Liver (tissue), 8 donors: ENCODE measurements at regions not wholly inside any gene's neighbourhood (a gene's known extent, or its start where the extent isn't known, plus 50 kb on each side); places are given as distances from the start of the nearest gene placed in this dataset.

Source experiments
- DNase-seq: peaks from one replicate; pipeline ENCODE4 v3.0.0-alpha.2; 2017; ENCODE audit warnings: low spot score
- H3K27ac ChIP-seq, 2 donors: one replicate each; pipeline ENCODE4 v1.7.0; 2013; ENCODE audit warnings: inconsistent platforms in 2 of 2, low read length in 2 of 2, control low read depth in 1 of 2, low read depth in 1 of 2, mild to moderate bottlenecking in 1 of 2
- H3K27me3 ChIP-seq, 4 donors: one replicate each; pipeline versions ENCODE4 v1.6.1 to v1.7.0; 2013; ENCODE audit warnings: low read length in 3 of 4, inconsistent platforms in 1 of 4, mild to moderate bottlenecking in 1 of 4, moderate library complexity in 1 of 4; ENCODE audit not compliant: control insufficient read depth in 4 of 4, insufficient read depth in 4 of 4
- H3K36me3 ChIP-seq, 4 donors: one replicate each; pipeline versions ENCODE4 v1.6.1 to v1.7.0; 2013; ENCODE audit warnings: low read length in 3 of 4, mild to moderate bottlenecking in 3 of 4, low read depth in 1 of 4, moderate library complexity in 1 of 4; ENCODE audit not compliant: control insufficient read depth in 4 of 4, insufficient read depth in 3 of 4
- H3K4me1 ChIP-seq, 4 donors: one replicate each; pipeline versions ENCODE4 v1.6.1 to v1.7.0; 2013; ENCODE audit warnings: low read length in 3 of 4, mild to moderate bottlenecking in 3 of 4, moderate library complexity in 1 of 4; ENCODE audit not compliant: control insufficient read depth in 4 of 4, insufficient read depth in 4 of 4
- H3K4me3 ChIP-seq, 3 donors: one replicate each; pipeline versions ENCODE4 v1.6.1 to v1.7.0; 2013; ENCODE audit warnings: low read length in 3 of 3, control low read depth in 1 of 3, low read depth in 1 of 3, mild to moderate bottlenecking in 1 of 3
- H3K9ac ChIP-seq, 2 donors: one replicate each; pipeline ENCODE4 v1.7.0; 2013; ENCODE audit warnings: low read length in 2 of 2, mild to moderate bottlenecking in 2 of 2, moderate library complexity in 2 of 2, control low read depth in 1 of 2, low read depth in 1 of 2
- H3K9me3 ChIP-seq, 4 donors: one replicate each; pipeline versions ENCODE4 v1.6.1 to v1.7.0; 2013; ENCODE audit warnings: low read length in 3 of 4; ENCODE audit not compliant: control insufficient read depth in 4 of 4
- ATF3 ChIP-seq: IDR thresholded peaks from 2 replicates; pipeline ENCODE4 v1.6.1; 2016; ENCODE audit warnings: antibody characterized with exemption
- CTCF ChIP-seq: fragments of 150-350 bp; IDR thresholded peaks from 2 replicates; pipeline ENCODE4 v1.5.1; 2017; ENCODE audit warnings: improper control_type of control experiment, low read depth, low read length; ENCODE audit not compliant: missing input control
- EGR1 ChIP-seq, 2 donors: IDR thresholded peaks; 2 replicates each; pipeline ENCODE4 v1.6.1; 2016 to 2018; ENCODE audit warnings: antibody characterized with exemption in 2 of 2, low read depth in 2 of 2
- FOXA1 ChIP-seq: IDR thresholded peaks from 2 replicates; pipeline ENCODE4 v1.6.1; 2016; ENCODE audit warnings: antibody characterized with exemption
- FOXA2 ChIP-seq: IDR thresholded peaks from 2 replicates; pipeline ENCODE4 v1.6.1; 2016; ENCODE audit warnings: antibody characterized with exemption
- GABPA ChIP-seq, 2 donors: IDR thresholded peaks in 1 of 2; conservative IDR thresholded peaks in 1 of 2; 2 replicates each; pipeline ENCODE4 v1.6.1; 2016; ENCODE audit warnings: antibody characterized with exemption in 2 of 2, mild to moderate bottlenecking in 1 of 2, moderate library complexity in 1 of 2
- HNF4A ChIP-seq, 2 donors: conservative IDR thresholded peaks; 2 replicates each; pipeline ENCODE4 v1.6.1; 2016; ENCODE audit warnings: antibody characterized with exemption in 2 of 2, mild to moderate bottlenecking in 2 of 2
- HNF4G ChIP-seq: IDR thresholded peaks from 2 replicates; pipeline ENCODE4 v1.6.1; 2016; ENCODE audit warnings: antibody characterized with exemption
- JUND ChIP-seq, 2 donors: IDR thresholded peaks; 2 replicates each; pipeline ENCODE4 v1.6.1; 2016; ENCODE audit warnings: antibody characterized with exemption in 2 of 2
- NR2F2 ChIP-seq: IDR thresholded peaks from 2 replicates; pipeline ENCODE4 v1.6.1; 2016; ENCODE audit warnings: antibody characterized with exemption
- RXRA ChIP-seq, 2 donors: IDR thresholded peaks; 2 replicates each; pipeline ENCODE4 v1.6.1; 2017 to 2018; ENCODE audit warnings: antibody characterized with exemption in 2 of 2, mild to moderate bottlenecking in 1 of 2
- SP1 ChIP-seq: IDR thresholded peaks from 2 replicates; pipeline ENCODE4 v1.6.1; 2018; ENCODE audit warnings: antibody characterized with exemption, mild to moderate bottlenecking
- TAF1 ChIP-seq: conservative IDR thresholded peaks from 2 replicates; pipeline ENCODE4 v1.6.1; 2016; ENCODE audit warnings: antibody characterized with exemption, mild to moderate bottlenecking
- YY1 ChIP-seq: IDR thresholded peaks from 2 replicates; pipeline ENCODE4 v1.6.1; 2016; ENCODE audit warnings: antibody characterized with exemption, mild to moderate bottlenecking
- ZBTB33 ChIP-seq: IDR thresholded peaks from 2 replicates; pipeline ENCODE4 v1.6.1; 2016; ENCODE audit warnings: antibody characterized with exemption
- WGBS: extraction: QIAGEN DNeasy Blood & Tissue Kit; methylation state at CpG from one replicate; pipeline ENCODE4 v1.1.7; 2013; 5-methylcytosine and 5-hydroxymethylcytosine counted together
- TF ChIP-seq, protein P1 (sequence below): IDR thresholded peaks from 2 replicates; pipeline ENCODE4 v1.6.1; 2016; ENCODE audit warnings: antibody characterized with exemption, mild to moderate bottlenecking
- TF ChIP-seq, protein P2 (sequence below): IDR thresholded peaks from 2 replicates; pipeline ENCODE4 v1.6.1; 2016; ENCODE audit warnings: antibody characterized with exemption
- donor health status: healthy.
- donor health status: healthy.
- donor health status: healthy.
- donor health status: healthy.
- donor health status: healthy.

- no peaks in the 10 kb centered on the region for H3K27me3 ChIP-seq
- peaks cover 0 to 6% (median 0%) of the 10 kb centered on the region in 4 donors for H3K4me1 ChIP-seq
- H3K9ac ChIP-seq, result no peak overlapping the region
- no peak for DNase-seq
- no peak for TF ChIP-seq RXRA (IDR thresholded peaks at IDR 0.05)
- no peak for TF ChIP-seq FOXA2
- TF ChIP-seq NR2F2, result no peak
- TF ChIP-seq, protein P1, sequence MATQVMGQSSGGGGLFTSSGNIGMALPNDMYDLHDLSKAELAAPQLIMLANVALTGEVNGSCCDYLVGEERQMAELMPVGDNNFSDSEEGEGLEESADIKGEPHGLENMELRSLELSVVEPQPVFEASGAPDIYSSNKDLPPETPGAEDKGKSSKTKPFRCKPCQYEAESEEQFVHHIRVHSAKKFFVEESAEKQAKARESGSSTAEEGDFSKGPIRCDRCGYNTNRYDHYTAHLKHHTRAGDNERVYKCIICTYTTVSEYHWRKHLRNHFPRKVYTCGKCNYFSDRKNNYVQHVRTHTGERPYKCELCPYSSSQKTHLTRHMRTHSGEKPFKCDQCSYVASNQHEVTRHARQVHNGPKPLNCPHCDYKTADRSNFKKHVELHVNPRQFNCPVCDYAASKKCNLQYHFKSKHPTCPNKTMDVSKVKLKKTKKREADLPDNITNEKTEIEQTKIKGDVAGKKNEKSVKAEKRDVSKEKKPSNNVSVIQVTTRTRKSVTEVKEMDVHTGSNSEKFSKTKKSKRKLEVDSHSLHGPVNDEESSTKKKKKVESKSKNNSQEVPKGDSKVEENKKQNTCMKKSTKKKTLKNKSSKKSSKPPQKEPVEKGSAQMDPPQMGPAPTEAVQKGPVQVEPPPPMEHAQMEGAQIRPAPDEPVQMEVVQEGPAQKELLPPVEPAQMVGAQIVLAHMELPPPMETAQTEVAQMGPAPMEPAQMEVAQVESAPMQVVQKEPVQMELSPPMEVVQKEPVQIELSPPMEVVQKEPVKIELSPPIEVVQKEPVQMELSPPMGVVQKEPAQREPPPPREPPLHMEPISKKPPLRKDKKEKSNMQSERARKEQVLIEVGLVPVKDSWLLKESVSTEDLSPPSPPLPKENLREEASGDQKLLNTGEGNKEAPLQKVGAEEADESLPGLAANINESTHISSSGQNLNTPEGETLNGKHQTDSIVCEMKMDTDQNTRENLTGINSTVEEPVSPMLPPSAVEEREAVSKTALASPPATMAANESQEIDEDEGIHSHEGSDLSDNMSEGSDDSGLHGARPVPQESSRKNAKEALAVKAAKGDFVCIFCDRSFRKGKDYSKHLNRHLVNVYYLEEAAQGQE, result no peak
- no peak for TF ChIP-seq TAF1
- no peak for TF ChIP-seq SP1
- no peak for TF ChIP-seq ATF3
- TF ChIP-seq YY1, result no peak
- TF ChIP-seq, protein P2, sequence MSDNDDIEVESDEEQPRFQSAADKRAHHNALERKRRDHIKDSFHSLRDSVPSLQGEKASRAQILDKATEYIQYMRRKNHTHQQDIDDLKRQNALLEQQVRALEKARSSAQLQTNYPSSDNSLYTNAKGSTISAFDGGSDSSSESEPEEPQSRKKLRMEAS, result no peak
- H3K4me3 ChIP-seq, result no peak overlapping the region
- no peak overlapping the region for H3K27ac ChIP-seq
- no peaks in the 10 kb centered on the region for H3K9me3 ChIP-seq
- H3K36me3 ChIP-seq, result no peaks in the 10 kb centered on the region
- 92% methylated on average over 3 of the region's 3 CpGs for WGBS
Measured at GRCh38 chr13:73340069-73340468, 281.3 kb downstream of the KLF5 start.

DNA sequence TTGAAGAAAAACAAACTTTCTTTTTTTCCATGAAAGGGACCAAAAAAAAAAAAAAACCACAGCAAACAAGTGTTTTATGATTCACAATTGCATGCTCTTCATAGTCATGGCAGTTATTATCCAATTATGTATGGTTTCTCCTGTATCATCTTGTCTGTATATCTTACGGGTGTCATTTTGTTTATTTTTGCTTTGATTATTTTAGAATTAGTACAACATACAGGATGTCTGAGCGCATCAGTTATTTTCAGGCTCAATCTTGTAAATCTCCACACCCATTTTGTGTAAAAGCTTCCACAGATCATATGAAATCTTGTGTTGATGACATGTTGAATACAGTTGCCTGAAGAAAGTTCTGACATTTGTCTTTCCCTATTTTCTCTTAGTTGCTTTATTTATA, 280.3 kb downstream of the KLF5 start:
- Histone ChIP-seq H3K27me3 (no peaks in the 10 kb centered on the region), H3K9ac (no peak overlapping the region), H3K9me3 (no peaks in the 10 kb centered on the region), H3K36me3 (no peaks in the 10 kb centered on the region), H3K4me3 (no peak overlapping the region), H3K4me1 (peaks cover 0 to 6% (median 0%) of the 10 kb centered on the region in 4 donors), H3K27ac (no peak overlapping the region)
- TF ChIP-seq NR2F2, result no peak
- peak; percentile 15 for TF ChIP-seq YY1
- no peak for DNase-seq
- WGBS, result 87% methylated on average over 2 of the region's 2 CpGs

DNA sequence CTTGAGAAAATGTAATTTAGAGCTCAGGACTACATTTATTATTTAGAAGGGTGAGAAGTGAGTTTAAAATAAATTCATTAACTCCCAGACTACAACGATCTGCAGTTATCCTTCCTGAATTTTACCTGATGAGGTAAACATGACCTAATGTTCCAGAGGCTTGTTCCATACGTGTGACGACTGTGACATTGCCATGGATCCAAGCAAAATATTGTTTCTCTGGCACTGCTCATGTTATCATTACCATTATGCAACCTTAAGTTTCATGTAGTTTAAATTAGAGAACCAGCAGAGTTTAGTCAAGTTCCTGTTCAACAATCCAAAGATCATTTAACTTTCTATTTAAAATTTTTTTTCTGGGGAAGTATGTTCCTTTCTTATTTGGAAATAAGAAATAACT, 279.6 kb downstream of the KLF5 start:
- Histone ChIP-seq H3K9me3 (no peaks in the 10 kb centered on the region), H3K27me3 (no peaks in the 10 kb centered on the region), H3K27ac (no peak overlapping the region), H3K4me3 (no peak overlapping the region), H3K4me1 (peaks cover 0 to 6% (median 0%) of the 10 kb centered on the region in 4 donors), H3K36me3 (no peaks in the 10 kb centered on the region), H3K9ac (no peak overlapping the region)
- WGBS, result 32% methylated on average over 3 of the region's 3 CpGs
- DNase-seq, result no peak
- TF ChIP-seq HNF4G (no peak), SP1 (peak; percentile 53), YY1 (no peak), HNF4A (conservative IDR thresholded peaks at IDR 0.05) (peak; percentile 30 to 68), ZBTB33 (no peak), GABPA (IDR thresholded peaks at IDR 0.05 in 1 of 2, conservative IDR thresholded peaks at IDR 0.05 in 1 of 2) (peak in 1 of 2 donors; percentile 24), FOXA2 (peak; percentile 26), TAF1 (no peak), EGR1 (IDR thresholded peaks at IDR 0.05; ENCODE audit: low read depth in 2 of 2) (no peak), NR2F2 (no peak), FOXA1 (no peak), JUND (IDR thresholded peaks at IDR 0.05) (peak in 1 of 2 donors; percentile 16), ATF3 (no peak), CTCF (no peak), RXRA (IDR thresholded peaks at IDR 0.05) (peak; percentile 28 to 74)
- TF ChIP-seq, protein P2, result peak; percentile 28
